C4-2B (cell line): ENCODE measurements at regions not wholly inside any gene's neighbourhood (a gene's known extent, or its start where the extent isn't known, plus 50 kb on each side); places are given as distances from the start of the nearest gene placed in this dataset.
"Not testable (repeated sequence)": the region's sequence is repeated elsewhere in the genome, so short reads cannot be mapped to it uniquely, and the experiment has no call there.

Source experiments
- CTCF ChIP-seq: fragments of 450-650 bp; conservative IDR thresholded peaks from 2 replicates; pipeline ENCODE4 v1.5.1; 2017; ENCODE audit warnings: mild to moderate bottlenecking
- ZFX ChIP-seq: fragments of 450-650 bp; IDR thresholded peaks from 2 replicates; pipeline ENCODE4 v1.6.1; 2017

GRCh38 chr7:8890346-8890745 lies 456.9 kb downstream of the NXPH1 start:
- not testable (repeated sequence) for TF ChIP-seq CTCF, ZFX
